ENCODE measurements at regions not wholly inside any gene's neighbourhood (a gene's known extent, or its start where the extent isn't known, plus 50 kb on each side); places are given as distances from the start of the nearest gene placed in this dataset.

- TF ChIP-seq CTCF (IDR thresholded peaks at IDR 0.05) = no peak
Observed at GRCh38 chr9:88789785-88790184, 201.5 kb upstream of the S1PR3 start (continued).

GRCh38 chr9:88791105-88791805 lies 200.0 kb upstream of the S1PR3 start:
- POLR2A ChIA-PET = no interaction called here

GRCh38 chr9:88792502-88792901 lies 198.8 kb upstream of the S1PR3 start:
- no peak overlapping the region for H3K4me3 ChIP-seq (ENCODE audit: low read depth in 2 of 2, low read length in 1 of 2)
- 84% methylated on average over 3 of the region's 3 CpGs for WGBS (ENCODE audit: low lambda C conversion rate)
- H2AFZ ChIP-seq (ENCODE audit: low read depth) = no peak overlapping the region
- H3K27ac ChIP-seq (ENCODE audit: low read depth in 2 of 2, low read length in 1 of 2) = no peak overlapping the region
- no peaks in the 10 kb centered on the region for H3K9me2 ChIP-seq
- H3K9me3 ChIP-seq = no peaks in the 10 kb centered on the region
- no peak overlapping the region for H3K4me2 ChIP-seq
- no peaks in the 10 kb centered on the region for H3K27me3 ChIP-seq (ENCODE audit: insufficient read depth)
- no peaks in the 10 kb centered on the region for H4K20me1 ChIP-seq (ENCODE audit: insufficient read depth)
- H3K9ac ChIP-seq = no peak overlapping the region
- peaks cover 0 to 5% of the 10 kb centered on the region in 2 experiments; a peak in 2 of 4 replicates for H3K4me1 ChIP-seq (ENCODE audit: control insufficient read depth in 1 of 2, insufficient read depth in 2 of 2, low read depth in 1 of 2, low read length in 1 of 2)
- no peaks in the 10 kb centered on the region for H3K79me2 ChIP-seq (ENCODE audit: insufficient read depth)
- POLR2A ChIA-PET = no interaction called here
- no peaks in the 10 kb centered on the region for H3K36me3 ChIP-seq (replicated peaks in 1 of 2; ENCODE audit: control insufficient read depth in 1 of 2, insufficient read depth in 2 of 2, low read length in 1 of 2)
- CTCF ChIA-PET = no interaction called here
- DNase-seq = no peak
- H3F3A ChIP-seq (replicated peaks; ENCODE audit: insufficient read depth) = no peaks in the 10 kb centered on the region
- TF ChIP-seq SIN3A (IDR thresholded peaks at IDR 0.05; ENCODE audit: borderline replicate concordance, low read depth, low read length) = no peak
- TF ChIP-seq EZH2phosphoT487 (IDR thresholded peaks at IDR 0.05; ENCODE audit: borderline replicate concordance, low read depth) = no peak
- no peak for TF ChIP-seq CHD2 (IDR thresholded peaks at IDR 0.05; ENCODE audit: low read length, partially characterized antibody)
- no peak for TF ChIP-seq TCF12 (IDR thresholded peaks at IDR 0.05)
- no peak for TF ChIP-seq USF2 (IDR thresholded peaks at IDR 0.05; ENCODE audit: borderline replicate concordance, low read depth, low read length)
- no peak for TF ChIP-seq USF1 (IDR thresholded peaks at IDR 0.05; ENCODE audit: borderline replicate concordance, low read depth)
- no peak for TF ChIP-seq RFX5 (IDR thresholded peaks at IDR 0.05; ENCODE audit: low read length)
- no peak for TF ChIP-seq GABPA (IDR thresholded peaks at IDR 0.05; ENCODE audit: low read depth)
- TF ChIP-seq FOXJ3 (CRISPR knock-in tag; IDR thresholded peaks at IDR 0.05) = no peak
- TF ChIP-seq PBX3 (IDR thresholded peaks at IDR 0.05) = no peak
- TF ChIP-seq ZBTB33 (IDR thresholded peaks at IDR 0.05; ENCODE audit: borderline replicate concordance, low read depth) = no peak
- no peak for TF ChIP-seq TEAD4 (IDR thresholded peaks at IDR 0.05; ENCODE audit: borderline replicate concordance, insufficient read depth)
- no peak for TF ChIP-seq JUND (IDR thresholded peaks at IDR 0.05)

More at GRCh38 chr9:88791105-88791805, 200.0 kb upstream of the S1PR3 start:
- H3K27me3 ChIP-seq (ENCODE audit: insufficient read depth) = no peaks in the 10 kb centered on the region
- H3K4me3 ChIP-seq (ENCODE audit: low read depth in 2 of 2, low read length in 1 of 2) = no peak overlapping the region
- DNase-seq = no peak
- H3K9me3 ChIP-seq = no peaks in the 10 kb centered on the region
- no peak overlapping the region for H3K9ac ChIP-seq
- H3K9me2 ChIP-seq = no peaks in the 10 kb centered on the region
- H4K20me1 ChIP-seq (ENCODE audit: insufficient read depth) = no peaks in the 10 kb centered on the region
- no peaks in the 10 kb centered on the region for H3K36me3 ChIP-seq (replicated peaks in 1 of 2; ENCODE audit: control insufficient read depth in 1 of 2, insufficient read depth in 2 of 2, low read length in 1 of 2)
- CTCF ChIA-PET = interaction anchor here (1.0 kb wide), 1 partner anchor 8 kb away, joined by 3 read pairs; no protein-coding TSS in a partner anchor
- H2AFZ ChIP-seq (ENCODE audit: low read depth) = no peak overlapping the region
- H3K27ac ChIP-seq (ENCODE audit: low read depth in 2 of 2, low read length in 1 of 2) = no peak overlapping the region
- H3K4me1 ChIP-seq (ENCODE audit: control insufficient read depth in 1 of 2, insufficient read depth in 2 of 2, low read depth in 1 of 2, low read length in 1 of 2) = peaks cover 4 to 5% of the 10 kb centered on the region in 2 experiments; a peak in 2 of 4 replicates
- TF ChIP-seq SIN3A (IDR thresholded peaks at IDR 0.05; ENCODE audit: borderline replicate concordance, low read depth, low read length) (no peak), EP300 (IDR thresholded peaks at IDR 0.05; ENCODE audit: borderline replicate concordance in 1 of 2, low read depth in 1 of 2, low read length in 1 of 2) (no peak), MXI1 (IDR thresholded peaks at IDR 0.05; ENCODE audit: low read depth, low read length) (no peak), USF1 (IDR thresholded peaks at IDR 0.05; ENCODE audit: borderline replicate concordance, low read depth) (no peak), CHD2 (IDR thresholded peaks at IDR 0.05; ENCODE audit: low read length, partially characterized antibody) (no peak), TAF1 (IDR thresholded peaks at IDR 0.05; ENCODE audit: borderline replicate concordance, low read depth, low read length) (no peak)
- H3F3A ChIP-seq (replicated peaks; ENCODE audit: insufficient read depth) = no peaks in the 10 kb centered on the region
- no peak overlapping the region for H3K4me2 ChIP-seq
- no peaks in the 10 kb centered on the region for H3K79me2 ChIP-seq (ENCODE audit: insufficient read depth)
